NCI-H345 (cell line): ENCODE measurements at regions not wholly inside any gene's neighbourhood (a gene's known extent, or its start where the extent isn't known, plus 50 kb on each side); places are given as distances from the start of the nearest gene placed in this dataset.
"Not testable (repeated sequence)": the region's sequence is repeated elsewhere in the genome, so short reads cannot be mapped to it uniquely, and the experiment has no call there.

Experiments
- DNase-seq: peaks from one replicate; lab custom pipeline; 2025; lab: John Stamatoyannopoulos, UW

DNA sequence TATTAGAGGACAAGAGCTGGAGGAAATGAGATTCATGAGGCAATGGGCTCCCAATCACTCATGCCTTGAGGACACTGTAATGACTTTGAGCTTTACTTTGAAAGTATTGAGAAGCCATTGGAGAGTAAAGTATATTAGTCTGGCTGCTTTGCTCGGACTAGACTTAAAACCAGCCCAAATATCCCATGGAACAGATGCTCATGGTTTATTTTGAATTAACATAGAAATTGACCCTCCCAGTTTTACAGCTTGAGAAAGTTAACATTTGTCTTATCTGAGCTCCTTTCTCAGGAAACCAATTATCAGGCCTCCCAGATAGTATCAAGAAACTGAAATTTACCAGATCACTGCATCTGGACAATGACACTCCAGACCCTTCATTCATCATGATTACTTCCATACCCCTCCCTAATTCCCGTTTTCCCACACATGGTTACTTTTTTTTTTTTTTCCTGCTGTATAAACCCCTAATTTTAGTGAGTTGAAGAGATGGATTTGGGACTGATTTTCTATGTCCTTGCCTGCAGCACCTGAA, 270.8 kb upstream of the SMIM30 start:
- no peak for DNase-seq

- DNase-seq, result no peak
Observed at GRCh38 chr7:113383638-113384037, 265.3 kb upstream of the SMIM30 start.

DNA sequence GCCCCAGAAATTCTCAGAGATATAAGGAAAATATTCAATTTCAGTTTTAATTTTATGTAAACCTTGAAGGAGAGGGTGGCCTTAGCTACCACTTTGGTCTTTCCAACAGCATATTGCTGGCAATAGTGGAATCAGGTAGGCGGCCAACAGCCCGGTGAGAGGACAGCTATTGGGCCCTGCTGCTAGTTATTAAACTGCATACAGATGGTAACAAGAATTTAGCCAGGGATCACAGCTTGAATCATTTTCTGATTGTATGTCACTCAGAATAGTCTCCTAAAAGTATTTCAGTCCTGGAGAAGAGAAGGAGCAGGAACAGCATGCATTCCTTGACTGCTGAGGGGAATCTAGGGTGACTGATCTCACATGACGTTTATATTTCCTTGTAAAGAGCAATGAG, 261.4 kb upstream of the SMIM30 start:
- DNase-seq, result no peak

- DNase-seq, result no peak
Observed at GRCh38 chr7:113374955-113375354, 256.6 kb upstream of the SMIM30 start.

DNA sequence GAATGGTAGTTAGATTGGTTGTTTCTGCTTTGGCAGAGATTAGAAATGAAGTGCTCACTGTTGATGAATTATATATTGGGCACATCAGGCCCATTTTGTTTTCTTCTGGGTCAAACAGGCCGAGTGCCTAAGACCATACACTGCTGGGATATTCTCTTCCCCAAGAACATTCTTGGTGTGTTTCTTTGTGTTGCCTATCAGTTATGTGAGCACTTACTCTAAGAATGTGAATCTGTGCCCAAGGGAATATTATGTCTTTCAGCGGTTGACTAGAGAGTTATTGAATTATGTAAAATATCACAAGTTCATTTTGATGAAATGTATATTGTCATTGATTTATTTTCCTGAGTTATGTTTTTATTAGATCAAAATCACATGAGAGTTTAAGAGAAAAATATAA, 255.5 kb upstream of the SMIM30 start:
- DNase-seq, result no peak

DNA sequence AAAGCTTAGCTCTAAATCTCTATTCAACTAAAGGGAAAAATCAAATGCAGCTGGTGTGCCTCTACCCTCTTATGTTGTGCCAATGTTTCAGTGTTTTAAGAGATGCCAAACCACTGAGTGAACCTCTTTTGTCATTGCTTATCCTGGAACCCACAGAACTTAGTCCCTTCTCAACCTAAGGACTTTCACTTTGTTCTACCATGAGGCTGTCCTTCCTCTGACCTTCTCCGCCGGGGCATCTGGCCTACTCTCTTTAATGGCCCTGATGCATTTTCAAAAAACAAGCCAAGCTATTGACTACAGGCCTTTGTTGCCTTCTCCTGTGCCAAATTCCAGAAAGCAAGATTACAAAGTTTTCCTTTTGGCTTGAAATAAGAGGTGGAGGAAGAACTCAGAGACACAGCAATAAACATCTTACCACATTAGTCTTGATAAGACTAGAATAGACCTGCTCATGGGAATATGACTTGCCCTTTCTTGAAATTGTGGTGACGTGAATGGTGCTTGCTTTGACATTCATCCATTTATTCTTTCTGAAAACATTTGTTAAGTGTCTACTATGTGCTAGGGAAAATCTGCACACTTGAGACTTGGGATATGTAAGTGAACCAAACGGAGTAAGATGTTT, 253.2 kb upstream of the SMIM30 start:
- DNase-seq, result no peak

DNA sequence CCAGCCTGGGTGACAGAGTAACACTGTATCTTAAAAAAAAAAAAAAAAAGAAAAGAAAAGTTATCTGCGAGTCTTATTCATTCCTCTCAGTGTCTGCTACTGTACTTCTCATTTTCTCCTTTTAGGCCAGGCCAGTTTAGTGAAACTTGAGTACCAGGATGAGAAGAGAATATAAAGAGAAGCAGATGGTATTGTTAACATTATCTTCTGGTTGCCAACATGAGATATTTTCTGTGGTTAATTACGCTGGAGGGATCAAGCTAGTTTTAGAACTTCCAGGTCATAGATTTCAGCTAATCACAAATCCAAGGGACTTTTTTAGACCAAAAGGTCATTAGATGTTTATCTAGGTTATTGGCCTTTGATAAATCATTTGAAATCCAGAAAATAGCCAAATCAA, 252.6 kb upstream of the SMIM30 start:
- no peak for DNase-seq

DNA sequence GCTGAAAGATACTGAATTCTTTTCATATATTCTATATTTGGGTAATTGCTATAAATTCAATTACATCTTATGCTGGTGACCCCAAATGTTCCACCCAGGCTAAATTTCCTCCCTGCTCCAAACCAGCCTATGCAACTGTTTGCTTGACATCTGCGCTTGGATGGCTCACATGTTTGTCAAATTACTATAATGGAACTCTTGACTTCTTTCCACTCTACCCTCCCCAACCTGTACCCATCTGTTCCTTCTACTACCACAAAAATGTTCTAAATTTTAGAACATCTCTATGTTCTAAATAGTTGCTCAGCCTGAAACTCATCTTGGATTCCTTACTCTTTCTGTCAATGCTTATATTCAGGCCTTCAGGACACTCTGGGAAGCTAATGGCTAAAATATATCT, 249.9 kb upstream of the SMIM30 start:
- DNase-seq, result no peak

GRCh38 chr7:113367041-113367586, 248.8 kb upstream of the SMIM30 start:
- no peak for DNase-seq

DNA sequence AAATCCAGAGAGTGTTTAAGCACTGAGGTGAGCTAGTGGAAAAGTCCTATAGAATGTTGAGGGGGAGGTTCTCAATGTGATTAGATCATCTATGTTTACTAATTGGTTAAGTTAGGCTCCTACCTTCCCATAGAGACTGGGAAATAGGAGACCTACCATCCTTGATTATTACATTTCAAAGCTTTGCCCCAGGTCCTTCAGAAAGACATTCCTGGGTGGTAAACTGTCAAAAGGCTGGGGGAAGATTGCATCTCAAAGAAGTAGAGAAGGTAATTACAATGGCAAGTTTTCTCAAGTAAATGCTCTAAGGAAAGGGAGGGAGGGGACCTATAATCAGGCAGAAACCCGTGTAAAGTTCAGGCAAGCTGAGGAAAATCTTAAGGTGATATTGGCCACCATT, 247.8 kb upstream of the SMIM30 start:
- DNase-seq, result no peak

DNA sequence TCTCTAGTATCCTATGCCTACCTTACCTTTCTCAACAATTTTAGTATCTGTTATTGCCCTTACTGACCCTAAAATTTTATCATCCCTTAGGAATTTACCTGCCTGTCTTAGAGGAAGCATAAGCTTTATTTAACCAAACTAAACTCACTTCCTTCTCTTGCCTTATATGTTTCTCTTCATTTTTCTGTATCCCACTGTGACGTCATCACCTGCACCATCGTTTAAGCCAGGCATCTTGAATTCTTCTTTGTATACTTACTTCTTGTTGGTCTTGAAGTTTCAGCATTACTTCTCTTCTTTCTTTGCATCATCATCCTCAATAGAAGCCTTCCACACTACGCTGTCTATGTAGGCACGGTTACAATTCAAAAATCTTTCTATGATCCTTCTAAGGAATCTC, 231.0 kb upstream of the SMIM30 start:
- no peak for DNase-seq

DNA sequence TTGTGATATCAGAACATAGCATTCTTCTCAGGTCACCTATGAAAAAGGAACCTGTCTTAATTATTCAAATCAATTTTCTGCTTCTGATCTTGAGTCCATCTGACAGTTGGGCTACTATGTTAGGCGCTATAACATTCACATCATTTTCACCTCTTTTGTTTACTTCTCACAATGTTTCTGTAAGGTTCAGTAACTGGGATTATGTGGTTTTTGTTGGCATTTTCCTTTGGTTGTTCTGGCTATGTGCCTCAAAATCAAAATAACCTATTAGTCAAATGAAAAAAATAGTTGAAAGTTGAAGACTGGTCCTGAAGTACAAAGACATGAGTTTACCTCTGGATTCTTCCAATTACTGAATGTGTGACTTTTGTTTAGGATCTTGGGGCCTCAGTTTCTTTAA, 221.3 kb upstream of the SMIM30 start:
- DNase-seq, result no peak

DNA sequence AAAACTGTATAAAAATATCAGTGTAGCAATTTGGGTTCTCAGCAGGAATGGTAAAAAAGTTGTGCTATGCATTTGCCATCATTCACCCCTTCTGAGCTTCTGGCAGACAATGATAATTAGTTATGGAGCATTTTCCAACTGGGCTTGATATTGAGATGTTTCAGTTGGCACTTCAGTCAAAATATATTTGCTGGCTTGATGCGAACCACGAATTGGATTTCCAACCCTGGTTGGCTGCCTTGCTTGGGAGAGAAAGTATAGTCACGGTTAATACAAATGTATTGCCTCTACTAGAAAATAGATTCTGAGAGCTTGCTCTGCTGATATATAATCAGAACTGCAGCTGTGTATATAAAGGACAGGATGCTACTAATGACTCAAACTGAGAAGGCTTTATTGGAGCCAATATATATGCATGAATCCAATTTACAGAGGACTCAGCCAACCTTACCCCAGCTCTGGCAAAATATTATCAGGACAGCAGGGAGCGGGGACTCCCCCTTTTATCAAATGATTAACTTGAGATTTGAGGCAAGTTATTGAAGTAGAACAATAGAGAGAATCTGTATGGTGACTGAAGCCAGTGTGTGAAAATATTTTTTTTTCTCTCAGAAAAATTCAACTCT, 219.8 kb upstream of the SMIM30 start:
- DNase-seq, result peak; percentile 17

GRCh38 chr7:113336838-113337237, 218.5 kb upstream of the SMIM30 start:
- not testable (repeated sequence) for DNase-seq

- no peak for DNase-seq
Observed at GRCh38 chr7:113331155-113331898, 213.0 kb upstream of the SMIM30 start.

GRCh38 chr7:113321201-113321600, 202.8 kb upstream of the SMIM30 start:
- DNase-seq, result no peak

- DNase-seq, result peak; percentile 83
Observed at GRCh38 chr7:113320419-113320818, 202.1 kb upstream of the SMIM30 start.

DNA sequence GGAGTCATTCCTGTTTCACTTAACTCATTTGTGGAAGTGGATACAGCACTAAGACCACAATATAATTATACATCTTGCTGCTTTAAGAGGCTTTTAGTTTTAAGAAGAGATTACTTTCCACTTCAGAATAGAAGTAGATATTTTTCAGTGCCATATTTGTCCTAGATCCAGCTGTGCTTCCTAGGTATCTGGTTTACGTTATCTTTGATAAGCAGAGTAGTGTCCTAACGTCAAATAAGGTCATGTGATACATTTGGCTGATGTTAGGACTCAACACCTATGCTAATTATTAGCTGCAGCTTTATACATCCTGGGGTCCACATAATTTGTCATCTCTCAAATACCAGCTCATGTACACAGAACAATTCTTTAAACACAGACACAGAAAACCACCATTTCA, 196.2 kb upstream of the SMIM30 start:
- DNase-seq, result no peak

DNA sequence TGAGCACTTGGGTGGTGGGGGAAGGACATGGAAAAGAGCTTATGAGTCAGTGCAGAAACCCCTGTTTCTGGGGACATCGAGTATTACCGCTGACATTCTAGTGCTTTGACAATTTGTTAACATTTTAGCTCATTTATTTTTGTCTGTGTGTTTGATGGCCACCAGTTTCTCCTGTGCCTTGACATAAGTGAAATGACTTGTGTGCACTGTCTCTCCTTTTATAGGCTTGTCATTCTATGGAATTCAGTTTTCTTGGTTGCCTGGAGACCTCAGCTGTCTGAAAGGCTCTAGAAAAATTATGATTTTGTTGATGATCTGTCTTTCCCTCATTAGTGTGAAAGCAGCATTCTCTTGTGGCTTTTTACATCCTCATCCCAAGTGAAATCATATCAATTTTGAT, 190.0 kb upstream of the SMIM30 start:
- DNase-seq, result no peak

GRCh38 chr7:113307147-113307546, 188.8 kb upstream of the SMIM30 start:
- no peak for DNase-seq

DNA sequence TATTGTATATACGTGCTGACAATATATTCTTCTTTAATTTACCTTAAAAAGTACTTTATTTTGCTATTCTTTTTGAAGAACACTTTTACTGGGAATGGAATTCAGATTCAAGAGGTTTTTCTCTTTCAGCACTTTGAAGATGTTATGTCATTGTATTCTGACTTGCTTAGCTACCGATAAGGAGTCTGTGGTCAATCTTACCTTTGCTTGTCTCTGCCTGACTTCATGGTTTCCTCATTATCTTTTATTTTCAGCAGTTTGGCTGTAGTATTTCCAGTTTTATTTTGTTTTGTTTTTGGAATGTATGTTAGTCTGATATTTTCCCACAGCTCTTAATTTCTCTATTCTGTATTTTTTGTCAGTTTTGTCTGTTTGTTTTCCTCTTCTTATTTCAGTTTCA, 187.9 kb upstream of the SMIM30 start:
- DNase-seq, result no peak

GRCh38 chr7:113304104-113304503, 185.8 kb upstream of the SMIM30 start:
- DNase-seq, result no peak

DNA sequence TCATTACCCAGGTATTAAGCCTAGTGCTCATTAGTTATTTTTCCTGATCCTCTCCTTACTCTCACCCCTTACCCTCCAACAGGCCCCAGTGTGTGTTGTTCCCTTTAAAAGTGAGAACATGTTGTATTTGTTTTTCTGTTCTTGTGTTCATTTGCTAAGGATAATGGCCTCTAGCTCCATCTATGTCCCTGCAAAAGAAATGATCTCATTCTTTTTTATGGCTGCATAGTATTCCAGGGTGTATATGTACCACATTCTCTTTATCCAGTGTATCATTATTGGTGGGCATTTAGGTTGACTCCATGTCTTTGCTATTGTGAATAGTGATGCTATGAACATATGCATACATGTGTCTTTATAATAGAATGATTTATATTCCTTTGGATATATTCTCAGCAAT, 185.0 kb upstream of the SMIM30 start:
- DNase-seq, result not testable (repeated sequence)
